ENCODE measurements at regions not wholly inside any gene's neighbourhood (a gene's known extent, or its start where the extent isn't known, plus 50 kb on each side); places are given as distances from the start of the nearest gene placed in this dataset.

DNA sequence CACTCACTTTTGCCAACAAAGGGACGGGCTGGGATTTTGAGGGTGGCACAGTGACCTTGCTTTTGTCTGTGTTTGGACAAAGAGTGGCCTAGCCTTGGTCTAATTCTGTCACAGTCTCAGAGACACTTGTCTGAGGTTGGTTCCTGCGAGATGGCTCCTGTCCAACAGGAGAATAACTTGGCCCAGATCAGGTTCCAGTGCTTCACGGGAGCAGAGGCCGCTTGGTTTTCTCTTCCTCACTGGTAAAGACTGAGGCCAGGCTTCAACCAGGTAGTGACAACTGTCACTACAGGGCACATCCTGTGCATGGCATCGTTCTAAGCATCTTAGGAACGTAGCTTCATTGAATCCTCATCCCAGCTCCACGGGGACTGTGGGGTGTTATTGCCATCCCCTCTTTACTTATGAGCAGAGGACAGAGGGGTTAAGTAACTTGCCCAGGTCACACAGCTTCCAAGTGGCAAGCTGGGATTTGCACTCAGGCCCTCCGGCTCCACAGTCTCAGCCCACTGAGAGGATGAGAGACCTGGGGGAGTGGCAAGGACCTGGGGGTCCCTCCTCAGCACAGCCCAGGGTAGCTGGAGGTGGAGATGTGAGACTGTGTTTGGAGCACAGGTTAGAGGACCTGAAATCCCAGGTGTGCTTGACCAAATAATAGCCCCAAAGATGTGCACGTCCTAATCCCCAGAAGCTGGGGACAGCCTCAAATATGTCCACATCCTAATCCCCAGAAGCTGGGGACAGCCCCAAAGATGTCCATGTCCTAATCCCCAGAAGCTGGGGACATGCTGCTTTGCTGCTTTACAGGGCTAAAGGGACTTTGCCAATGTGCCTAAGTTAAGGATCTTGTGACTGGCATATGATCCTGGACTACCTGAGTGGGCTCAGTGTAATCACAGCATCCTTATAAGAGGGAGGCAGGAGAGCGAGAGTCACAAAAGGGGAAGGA is 179.2 kb upstream of the RTL1 start:
- 79 to 89% methylated on average over 10 of the region's 10 CpGs for WGBS, 2 donors
- H3K4me3 ChIP-seq (ENCODE audit: low read depth, poor library complexity, severe bottlenecking), result peak overlapping the region; percentile 2
- DNase-seq (ENCODE audit: low spot score in 2 of 2), result peak in 1 of 2 donors; percentile 43
- TF ChIP-seq POLR2A (IDR thresholded peaks at IDR 0.05), result no peak
- TF ChIP-seq, protein P1, sequence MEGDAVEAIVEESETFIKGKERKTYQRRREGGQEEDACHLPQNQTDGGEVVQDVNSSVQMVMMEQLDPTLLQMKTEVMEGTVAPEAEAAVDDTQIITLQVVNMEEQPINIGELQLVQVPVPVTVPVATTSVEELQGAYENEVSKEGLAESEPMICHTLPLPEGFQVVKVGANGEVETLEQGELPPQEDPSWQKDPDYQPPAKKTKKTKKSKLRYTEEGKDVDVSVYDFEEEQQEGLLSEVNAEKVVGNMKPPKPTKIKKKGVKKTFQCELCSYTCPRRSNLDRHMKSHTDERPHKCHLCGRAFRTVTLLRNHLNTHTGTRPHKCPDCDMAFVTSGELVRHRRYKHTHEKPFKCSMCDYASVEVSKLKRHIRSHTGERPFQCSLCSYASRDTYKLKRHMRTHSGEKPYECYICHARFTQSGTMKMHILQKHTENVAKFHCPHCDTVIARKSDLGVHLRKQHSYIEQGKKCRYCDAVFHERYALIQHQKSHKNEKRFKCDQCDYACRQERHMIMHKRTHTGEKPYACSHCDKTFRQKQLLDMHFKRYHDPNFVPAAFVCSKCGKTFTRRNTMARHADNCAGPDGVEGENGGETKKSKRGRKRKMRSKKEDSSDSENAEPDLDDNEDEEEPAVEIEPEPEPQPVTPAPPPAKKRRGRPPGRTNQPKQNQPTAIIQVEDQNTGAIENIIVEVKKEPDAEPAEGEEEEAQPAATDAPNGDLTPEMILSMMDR (IDR thresholded peaks at IDR 0.05), result no peak
- intact Hi-C loops (cut with DNase I; ENCODE audit: low total_unique reads), result no loop called here

- intact Hi-C loops (cut with DNase I; ENCODE audit: low total_unique reads), result no loop called here
- peak; percentile 9 to 76 for DNase-seq (ENCODE audit: low spot score in 2 of 2)
- peak overlapping the region; percentile 2 for H3K4me3 ChIP-seq (ENCODE audit: low read depth, poor library complexity, severe bottlenecking)
- 61 to 63% methylated on average over 18 of the region's 18 CpGs for WGBS, 2 donors
- no peak for TF ChIP-seq POLR2A (IDR thresholded peaks at IDR 0.05)
- TF ChIP-seq, protein P1 (IDR thresholded peaks at IDR 0.05), result no peak
These were observed 180.3 kb upstream of the RTL1 start for GRCh38 chr14:101083564-101084435.

DNA sequence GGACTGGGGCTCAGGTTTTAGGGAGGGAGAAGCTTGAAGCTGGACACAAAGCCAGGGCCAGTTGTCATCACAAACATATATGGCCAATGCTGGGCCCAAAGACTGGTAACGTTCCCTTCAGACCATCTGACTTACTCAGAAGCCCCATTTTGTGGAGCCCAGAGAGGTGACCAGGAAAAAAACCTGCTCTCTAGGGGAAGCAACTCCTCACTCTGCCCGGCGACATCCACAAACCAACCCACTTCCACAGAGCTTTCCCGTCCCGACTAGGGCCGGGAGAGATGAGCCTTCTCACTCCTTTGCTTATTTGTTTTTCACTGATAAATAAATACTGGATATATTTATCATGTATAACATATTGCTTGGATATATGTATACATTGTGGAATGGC is 180.9 kb upstream of the RTL1 start:
- WGBS, 2 donors, result 95 to 96% methylated on average over 6 of the region's 6 CpGs
- H3K4me3 ChIP-seq (ENCODE audit: low read depth, poor library complexity, severe bottlenecking), result no peak overlapping the region
- TF ChIP-seq, protein P1 (IDR thresholded peaks at IDR 0.05), result no peak
- TF ChIP-seq POLR2A (IDR thresholded peaks at IDR 0.05), result no peak
- intact Hi-C loops (cut with DNase I; ENCODE audit: low total_unique reads), result no loop called here
- DNase-seq (ENCODE audit: low spot score in 2 of 2), result peak in 1 of 2 donors; percentile 28

GRCh38 chr14:101086926-101087325 is 183.4 kb upstream of the RTL1 start:
- WGBS, 2 donors, result 77 to 83% methylated on average over 3 of the region's 3 CpGs
- intact Hi-C loops (cut with DNase I; ENCODE audit: low total_unique reads), result no loop called here
- DNase-seq (ENCODE audit: low spot score in 2 of 2), result peak in 1 of 2 donors; percentile 64
- TF ChIP-seq POLR2A (IDR thresholded peaks at IDR 0.05), result no peak
- TF ChIP-seq, protein P1 (IDR thresholded peaks at IDR 0.05), result no peak
- H3K4me3 ChIP-seq (ENCODE audit: low read depth, poor library complexity, severe bottlenecking), result no peak overlapping the region

DNA sequence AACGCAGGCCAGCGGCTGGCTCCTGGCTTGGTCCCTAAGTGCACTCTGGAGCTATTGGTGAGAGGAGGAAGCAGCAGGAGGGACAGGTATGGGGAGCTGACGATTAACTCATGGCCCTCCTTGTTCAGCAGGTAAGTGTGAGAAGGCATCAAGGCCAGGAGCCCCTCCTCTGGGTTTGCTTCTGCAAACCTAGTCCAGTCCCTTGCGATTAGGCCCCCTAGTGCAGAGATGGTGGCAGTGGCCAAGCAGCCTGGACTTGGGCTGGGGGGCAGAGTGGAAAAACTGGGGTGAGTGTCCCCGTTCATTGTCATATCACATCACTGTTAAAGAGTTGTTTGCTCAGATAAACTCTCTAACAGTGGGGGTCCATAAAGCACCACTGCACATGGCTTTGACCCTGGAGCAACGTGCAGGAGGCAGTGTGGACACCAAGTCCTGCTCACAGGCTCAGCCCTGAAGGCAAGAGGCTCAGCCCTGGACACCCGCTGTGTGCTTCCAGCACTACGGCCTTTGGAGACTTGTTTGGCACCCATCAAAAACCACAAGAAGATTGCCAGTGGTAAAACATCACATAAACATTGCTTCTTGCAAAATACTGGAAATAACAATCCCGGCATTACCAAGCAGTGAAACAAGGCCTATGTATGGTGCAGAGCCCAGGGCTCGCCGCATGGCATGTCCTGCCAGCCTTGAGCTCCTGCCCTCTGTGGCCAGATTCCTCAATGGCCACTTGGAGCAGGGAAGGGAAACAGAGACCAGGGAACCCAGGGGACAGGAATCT is 184.3 kb upstream of the RTL1 start:
- WGBS, 2 donors, result 79 to 86% methylated on average over 11 of the region's 11 CpGs
- intact Hi-C loops (cut with DNase I; ENCODE audit: low total_unique reads), result no loop called here
- no peak overlapping the region for H3K4me3 ChIP-seq (ENCODE audit: low read depth, poor library complexity, severe bottlenecking)
- TF ChIP-seq, protein P1 (IDR thresholded peaks at IDR 0.05), result no peak
- TF ChIP-seq POLR2A (IDR thresholded peaks at IDR 0.05), result no peak
- DNase-seq (ENCODE audit: low spot score in 2 of 2), result peak; percentile 14 to 45
